Suprapubic skin (tissue), 4 donors: ENCODE measurements at regions not wholly inside any gene's neighbourhood (a gene's known extent, or its start where the extent isn't known, plus 50 kb on each side); places are given as distances from the start of the nearest gene placed in this dataset.

ENCODE experiments used
- DNase-seq, 2 donors: peaks; one replicate each; pipeline ENCODE4 v3.0.0-alpha.2; 2019; ENCODE audit warnings: low spot score in 2 of 2
- H3K27ac ChIP-seq: fragments of 200-600 bp; sonication (generic); one replicate; pipeline ENCODE4 v1.5.1; 2019
- H3K27me3 ChIP-seq: fragments of 200-600 bp; sonication (generic); one replicate; pipeline ENCODE4 v1.5.1; 2019
- H3K36me3 ChIP-seq: fragments of 200-600 bp; sonication (generic); one replicate; pipeline ENCODE4 v1.5.1; 2019
- H3K4me1 ChIP-seq: fragments of 200-600 bp; sonication (generic); one replicate; pipeline ENCODE4 v1.5.1; 2019
- H3K4me3 ChIP-seq: fragments of 200-600 bp; sonication (generic); one replicate; pipeline ENCODE4 v1.5.1; 2019; ENCODE audit warnings: mild to moderate bottlenecking
- H3K9me3 ChIP-seq: fragments of 200-600 bp; sonication (generic); one replicate; pipeline ENCODE4 v1.5.1; 2019
- CTCF ChIP-seq, 2 donors: fragments of 200-600 bp in 1 of 2; fragments of 450-650 bp in 1 of 2; sonication (generic) in 1 of 2; IDR thresholded peaks; one replicate each; pipeline ENCODE4 v1.5.1; 2016 to 2019; ENCODE audit warnings: antibody characterized with exemption in 2 of 2, mild to moderate bottlenecking in 1 of 2, moderate library complexity in 1 of 2
- EP300 ChIP-seq: sonication (generic); formaldehyde crosslinking; IDR thresholded peaks from one replicate; pipeline ENCODE4 v1.6.1; 2017; ENCODE audit warnings: antibody characterized with exemption
- POLR2A ChIP-seq, 2 donors: fragments of 450-650 bp; IDR thresholded peaks; one replicate each; pipeline ENCODE4 v1.6.1; 2017; ENCODE audit warnings: antibody characterized with exemption in 2 of 2, mild to moderate bottlenecking in 2 of 2, moderate library complexity in 2 of 2
- POLR2AphosphoS5 ChIP-seq, 3 donors: sonication (generic); formaldehyde crosslinking; IDR thresholded peaks; one replicate each; pipeline ENCODE4 v1.6.1; 2017; ENCODE audit warnings: antibody characterized with exemption in 3 of 3
- WGBS: methylation state at CpG from one replicate; pipeline ENCODE4 v1.1.5; 2018; 5-methylcytosine and 5-hydroxymethylcytosine counted together

GRCh38 chr15:47598996-47599395 is 118.3 kb upstream of the SEMA6D start:
- no peak for TF ChIP-seq CTCF (IDR thresholded peaks at IDR 0.05)
- no peak for TF ChIP-seq POLR2A (IDR thresholded peaks at IDR 0.05)
- TF ChIP-seq EP300, result no peak
- TF ChIP-seq POLR2AphosphoS5 (IDR thresholded peaks at IDR 0.05), result no peak
- DNase-seq, result no peak
- Histone ChIP-seq H3K9me3 (no peaks in the 10 kb centered on the region), H3K4me1 (no peaks in the 10 kb centered on the region), H3K4me3 (no peak overlapping the region), H3K27ac (no peak overlapping the region), H3K27me3 (no peaks in the 10 kb centered on the region), H3K36me3 (no peaks in the 10 kb centered on the region)
- 50% methylated on average over 3 of the region's 3 CpGs for WGBS

GRCh38 chr15:47599806-47600205 is 117.5 kb upstream of the SEMA6D start:
- 70% methylated on average over 2 of the region's 2 CpGs for WGBS
- no peaks in the 10 kb centered on the region for H3K36me3 ChIP-seq
- no peak for DNase-seq
- no peaks in the 10 kb centered on the region for H3K4me1 ChIP-seq
- H3K27ac ChIP-seq, result no peak overlapping the region
- H3K9me3 ChIP-seq, result no peaks in the 10 kb centered on the region
- no peaks in the 10 kb centered on the region for H3K27me3 ChIP-seq
- TF ChIP-seq CTCF (IDR thresholded peaks at IDR 0.05) (no peak), EP300 (no peak), POLR2AphosphoS5 (IDR thresholded peaks at IDR 0.05) (no peak), POLR2A (IDR thresholded peaks at IDR 0.05) (no peak)
- no peak overlapping the region for H3K4me3 ChIP-seq

- TF ChIP-seq CTCF (IDR thresholded peaks at IDR 0.05) (no peak), POLR2AphosphoS5 (IDR thresholded peaks at IDR 0.05) (no peak), EP300 (no peak), POLR2A (IDR thresholded peaks at IDR 0.05) (no peak)
- Histone ChIP-seq H3K36me3 (no peaks in the 10 kb centered on the region), H3K9me3 (no peaks in the 10 kb centered on the region), H3K27ac (no peak overlapping the region), H3K4me3 (no peak overlapping the region), H3K27me3 (no peaks in the 10 kb centered on the region), H3K4me1 (no peaks in the 10 kb centered on the region)
- 38% methylated on average over 1 of the region's 1 CpG for WGBS
- DNase-seq, result no peak
Measured at GRCh38 chr15:47602121-47602520, 115.2 kb upstream of the SEMA6D start.

- 97% methylated on average over 2 of the region's 2 CpGs for WGBS
- no peaks in the 10 kb centered on the region for H3K9me3 ChIP-seq
- H3K27me3 ChIP-seq, result no peaks in the 10 kb centered on the region
- H3K4me1 ChIP-seq, result no peaks in the 10 kb centered on the region
- no peaks in the 10 kb centered on the region for H3K36me3 ChIP-seq
- H3K4me3 ChIP-seq, result no peak overlapping the region
- H3K27ac ChIP-seq, result no peak overlapping the region
- no peak for TF ChIP-seq POLR2A (IDR thresholded peaks at IDR 0.05)
- no peak for TF ChIP-seq CTCF (IDR thresholded peaks at IDR 0.05)
- TF ChIP-seq EP300, result no peak
- no peak for TF ChIP-seq POLR2AphosphoS5 (IDR thresholded peaks at IDR 0.05)
- DNase-seq, result no peak
Measured at GRCh38 chr15:47603026-47603425, 114.3 kb upstream of the SEMA6D start.

- DNase-seq, result no peak
- Histone ChIP-seq H3K4me1 (no peaks in the 10 kb centered on the region), H3K36me3 (no peaks in the 10 kb centered on the region), H3K27ac (no peak overlapping the region), H3K4me3 (no peak overlapping the region), H3K27me3 (no peaks in the 10 kb centered on the region), H3K9me3 (no peaks in the 10 kb centered on the region)
- TF ChIP-seq CTCF (IDR thresholded peaks at IDR 0.05) (no peak), POLR2AphosphoS5 (IDR thresholded peaks at IDR 0.05) (no peak)
Measured at GRCh38 chr15:47607695-47608094, 109.6 kb upstream of the SEMA6D start.
